Panc1 (cell line): ENCODE measurements at regions not wholly inside any gene's neighbourhood (a gene's known extent, or its start where the extent isn't known, plus 50 kb on each side); places are given as distances from the start of the nearest gene placed in this dataset.

Experiments
- POLR2AphosphoS5 ChIP-seq: IDR thresholded peaks from 2 replicates; pipeline ENCODE4 v1.6.1; 2012; ENCODE audit warnings: mild to moderate bottlenecking, low read depth, low read length, moderate library complexity
- TF ChIP-seq, protein P1 (sequence below): fragments of 450-650 bp; IDR thresholded peaks from 2 replicates; pipeline ENCODE4 v1.5.1; 2017; ENCODE audit warnings: mild to moderate bottlenecking

DNA sequence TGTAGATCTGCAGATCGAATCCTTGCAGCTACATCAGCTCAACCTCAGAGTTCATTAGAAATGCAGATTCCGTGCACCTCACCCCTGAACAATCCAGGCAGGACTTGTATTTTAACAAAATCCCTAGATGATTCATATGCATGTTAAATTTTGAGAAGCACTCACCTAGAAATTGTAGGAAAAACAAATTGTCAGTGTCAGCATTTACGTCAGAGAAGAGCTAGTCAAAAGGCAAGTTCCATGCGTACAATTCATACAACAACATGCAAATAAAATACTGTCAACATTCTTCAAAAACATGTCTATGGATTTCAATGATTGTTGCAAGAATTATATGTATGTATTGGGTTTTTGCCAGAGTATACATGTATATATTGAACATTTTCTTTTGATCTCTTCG lies 504.5 kb downstream of the NLGN4X start:
- TF ChIP-seq, protein P1, sequence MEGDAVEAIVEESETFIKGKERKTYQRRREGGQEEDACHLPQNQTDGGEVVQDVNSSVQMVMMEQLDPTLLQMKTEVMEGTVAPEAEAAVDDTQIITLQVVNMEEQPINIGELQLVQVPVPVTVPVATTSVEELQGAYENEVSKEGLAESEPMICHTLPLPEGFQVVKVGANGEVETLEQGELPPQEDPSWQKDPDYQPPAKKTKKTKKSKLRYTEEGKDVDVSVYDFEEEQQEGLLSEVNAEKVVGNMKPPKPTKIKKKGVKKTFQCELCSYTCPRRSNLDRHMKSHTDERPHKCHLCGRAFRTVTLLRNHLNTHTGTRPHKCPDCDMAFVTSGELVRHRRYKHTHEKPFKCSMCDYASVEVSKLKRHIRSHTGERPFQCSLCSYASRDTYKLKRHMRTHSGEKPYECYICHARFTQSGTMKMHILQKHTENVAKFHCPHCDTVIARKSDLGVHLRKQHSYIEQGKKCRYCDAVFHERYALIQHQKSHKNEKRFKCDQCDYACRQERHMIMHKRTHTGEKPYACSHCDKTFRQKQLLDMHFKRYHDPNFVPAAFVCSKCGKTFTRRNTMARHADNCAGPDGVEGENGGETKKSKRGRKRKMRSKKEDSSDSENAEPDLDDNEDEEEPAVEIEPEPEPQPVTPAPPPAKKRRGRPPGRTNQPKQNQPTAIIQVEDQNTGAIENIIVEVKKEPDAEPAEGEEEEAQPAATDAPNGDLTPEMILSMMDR: no peak
- TF ChIP-seq POLR2AphosphoS5: no peak
